ENCODE measurements at regions not wholly inside any gene's neighbourhood (a gene's known extent, or its start where the extent isn't known, plus 50 kb on each side); places are given as distances from the start of the nearest gene placed in this dataset.
"Not testable (repeated sequence)": the region's sequence is repeated elsewhere in the genome, so short reads cannot be mapped to it uniquely, and the experiment has no call there.

- DNase-seq = no peak
These were observed 174.4 kb downstream of the RPIA start for GRCh38 chr2:88865801-88866371.

- DNase-seq = peak; percentile 38
These were observed 175.3 kb downstream of the RPIA start for GRCh38 chr2:88866756-88867155.

GRCh38 chr2:88868861-88869260 lies 177.4 kb downstream of the RPIA start:
- DNase-seq = no peak

GRCh38 chr2:88870267-88870839 lies 178.9 kb downstream of the RPIA start:
- DNase-seq = no peak

- no peak for DNase-seq
These were observed 179.9 kb downstream of the RPIA start for GRCh38 chr2:88871336-88871735.

- no peak for DNase-seq
These were observed 182.1 kb downstream of the RPIA start for GRCh38 chr2:88873620-88874019.

- peak; percentile 18 for DNase-seq
These were observed 182.7 kb downstream of the RPIA start for GRCh38 chr2:88874063-88874657.

GRCh38 chr2:88875736-88876135 lies 184.3 kb downstream of the RPIA start:
- no peak for DNase-seq

- peak; percentile 40 for DNase-seq
These were observed 189.0 kb downstream of the RPIA start for GRCh38 chr2:88880441-88880953.

GRCh38 chr2:88885275-88885674 lies 193.8 kb downstream of the RPIA start:
- DNase-seq = no peak

- DNase-seq = no peak
These were observed 194.4 kb downstream of the RPIA start for GRCh38 chr2:88885679-88886416.

GRCh38 chr2:88887466-88887865 lies 196.0 kb downstream of the RPIA start:
- not testable (repeated sequence) for DNase-seq

GRCh38 chr2:88892207-88892606 lies 200.7 kb downstream of the RPIA start:
- no peak for DNase-seq

GRCh38 chr2:88892788-88893187 lies 201.3 kb downstream of the RPIA start:
- DNase-seq = no peak

GRCh38 chr2:88896971-88897370 lies 205.5 kb downstream of the RPIA start:
- no peak for DNase-seq

- DNase-seq = peak; percentile 6
These were observed 206.2 kb downstream of the RPIA start for GRCh38 chr2:88897715-88898114.

- DNase-seq = no peak
These were observed 212.4 kb downstream of the RPIA start for GRCh38 chr2:88903749-88904353.

- DNase-seq = no peak
These were observed 221.8 kb downstream of the RPIA start for GRCh38 chr2:88913280-88913679.

GRCh38 chr2:88919087-88919738 lies 227.7 kb downstream of the RPIA start:
- no peak for DNase-seq

- not testable (repeated sequence) for DNase-seq
These were observed 228.9 kb downstream of the RPIA start for GRCh38 chr2:88920399-88920798.

- DNase-seq = no peak
These were observed 233.1 kb downstream of the RPIA start for GRCh38 chr2:88924533-88924932.

GRCh38 chr2:88925770-88926462 lies 234.4 kb downstream of the RPIA start:
- DNase-seq = no peak
